Frontal cortex (tissue), 3 donors: ENCODE measurements at regions not wholly inside any gene's neighbourhood (a gene's known extent, or its start where the extent isn't known, plus 50 kb on each side); places are given as distances from the start of the nearest gene placed in this dataset.

Source experiments
- DNase-seq, 2 donors: peaks; one replicate each; pipeline ENCODE4 v3.0.0; 2012; ENCODE audit warnings: low spot score in 2 of 2
- FAIRE-seq: peaks from 2 replicates; lab custom pipeline; 2012; peaks lifted over from hg19 to GRCh38; lab: Jason Lieb, UNC
- donor health status: control.
- donor health status: control.
- donor health status: control.

DNA sequence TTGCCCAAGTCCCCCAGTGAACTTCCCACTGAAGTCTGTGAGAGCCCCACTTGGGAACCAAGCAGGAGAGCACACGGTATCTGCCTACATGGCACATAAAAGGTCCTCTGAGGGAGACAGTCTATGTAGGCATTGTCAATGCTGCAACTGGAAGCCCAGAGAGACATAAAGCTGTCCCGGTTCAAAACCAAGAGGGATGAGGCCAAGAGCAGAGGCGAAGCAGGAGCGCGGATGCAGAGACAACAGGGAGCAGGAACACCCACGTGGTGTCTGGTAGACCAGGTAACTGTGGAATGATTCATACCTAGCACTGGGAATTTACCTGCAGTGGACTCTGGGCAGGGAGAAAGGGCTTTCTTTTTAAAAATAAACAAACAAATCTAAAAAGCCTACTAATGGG, 233.1 kb upstream of the SOX11 start:
- DNase-seq = no peak
- FAIRE-seq = no peak

DNA sequence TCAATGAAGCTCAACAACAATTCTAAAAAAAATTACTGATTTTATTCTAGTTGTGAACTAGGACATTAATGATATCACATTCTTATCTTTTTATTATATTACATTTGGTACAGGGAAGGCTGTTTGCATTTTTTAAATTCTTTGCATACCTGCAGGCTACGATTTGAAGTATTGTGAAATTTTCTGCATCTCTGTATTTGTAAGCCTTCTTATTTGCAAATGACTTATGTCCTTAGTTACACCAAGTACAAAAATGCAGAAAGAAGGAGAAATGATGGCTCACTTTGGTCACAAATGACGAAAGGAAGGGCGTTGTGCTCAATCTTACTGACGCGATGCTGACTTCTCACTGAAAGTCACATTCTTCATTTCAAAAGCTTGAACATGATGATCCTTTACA, 227.5 kb upstream of the SOX11 start:
- DNase-seq (no peak), FAIRE-seq (no peak)

DNA sequence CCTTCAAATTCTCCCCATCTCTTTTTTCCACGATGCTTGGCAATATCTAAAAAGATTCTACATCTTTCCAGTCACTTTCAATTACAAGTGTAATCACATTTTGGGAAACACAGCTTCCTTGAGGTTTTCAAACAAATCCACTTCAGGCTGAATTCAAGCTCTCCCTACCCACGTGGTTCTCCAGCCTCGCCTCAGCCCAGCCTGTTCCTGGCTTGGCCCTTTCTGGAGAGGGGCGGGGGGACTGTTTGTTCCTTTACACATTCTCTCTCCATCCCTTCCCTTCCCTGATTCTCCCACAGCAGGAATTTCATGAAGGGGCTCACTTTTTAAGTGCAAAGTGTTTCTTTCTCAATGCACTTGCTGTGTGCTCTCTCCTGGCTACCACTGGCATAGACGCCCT, 226.3 kb upstream of the SOX11 start:
- no peak for DNase-seq
- no peak for FAIRE-seq

- FAIRE-seq (no peak), DNase-seq (no peak)
Measured at GRCh38 chr2:5467178-5467905, 224.8 kb upstream of the SOX11 start.

- FAIRE-seq = no peak
- no peak for DNase-seq
Measured at GRCh38 chr2:5472673-5473072, 219.5 kb upstream of the SOX11 start.

GRCh38 chr2:5473635-5474034, 218.5 kb upstream of the SOX11 start:
- no peak for DNase-seq
- FAIRE-seq = no peak

GRCh38 chr2:5474716-5475115, 217.5 kb upstream of the SOX11 start:
- DNase-seq (no peak), FAIRE-seq (no peak)

- DNase-seq = no peak
- FAIRE-seq = no peak
Measured at GRCh38 chr2:5479265-5479928, 212.8 kb upstream of the SOX11 start.

- no peak for FAIRE-seq
- DNase-seq = no peak
Measured at GRCh38 chr2:5482929-5483331, 209.3 kb upstream of the SOX11 start.

DNA sequence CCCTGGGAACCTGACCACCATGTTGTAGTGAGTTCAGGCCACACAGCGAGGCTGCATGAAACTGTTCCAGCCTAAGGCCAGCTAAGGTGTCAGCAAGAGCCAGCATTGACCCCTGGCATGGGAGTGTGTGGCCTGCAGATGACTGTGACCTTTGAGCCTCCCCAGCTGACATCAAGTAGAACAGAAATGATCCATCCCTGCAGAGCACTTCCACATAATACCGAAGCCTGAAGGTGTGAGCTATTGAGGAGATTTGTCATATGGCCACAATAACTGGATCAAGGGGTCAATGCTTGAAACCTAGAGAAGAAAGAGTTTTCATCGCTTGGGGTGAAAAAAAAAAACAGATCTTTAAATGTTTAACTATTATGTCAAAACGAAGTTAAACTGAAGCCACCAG, 207.3 kb upstream of the SOX11 start:
- no peak for FAIRE-seq
- no peak for DNase-seq

DNA sequence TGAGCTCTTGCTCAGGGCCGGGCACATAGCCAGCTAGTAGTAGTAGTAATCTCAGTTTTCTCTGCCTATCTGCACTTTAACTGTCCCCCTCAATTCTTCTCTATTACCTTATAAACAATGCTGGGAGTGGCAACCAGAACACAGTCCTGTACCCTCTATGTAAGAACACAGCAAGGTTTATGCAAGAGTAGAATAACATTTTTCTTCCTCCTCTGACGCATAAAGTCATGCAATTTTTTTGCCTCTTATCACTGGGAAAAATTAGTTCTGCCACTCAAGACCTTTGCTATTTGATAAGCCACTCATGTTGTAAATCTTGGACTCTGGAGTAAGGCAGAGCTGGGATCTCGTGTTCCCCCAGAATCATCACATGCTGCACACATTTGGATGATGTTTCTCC, 200.7 kb upstream of the SOX11 start:
- FAIRE-seq (no peak), DNase-seq (no peak)

- FAIRE-seq (no peak), DNase-seq (no peak)
Measured at GRCh38 chr2:5493256-5493655, 198.9 kb upstream of the SOX11 start.

DNA sequence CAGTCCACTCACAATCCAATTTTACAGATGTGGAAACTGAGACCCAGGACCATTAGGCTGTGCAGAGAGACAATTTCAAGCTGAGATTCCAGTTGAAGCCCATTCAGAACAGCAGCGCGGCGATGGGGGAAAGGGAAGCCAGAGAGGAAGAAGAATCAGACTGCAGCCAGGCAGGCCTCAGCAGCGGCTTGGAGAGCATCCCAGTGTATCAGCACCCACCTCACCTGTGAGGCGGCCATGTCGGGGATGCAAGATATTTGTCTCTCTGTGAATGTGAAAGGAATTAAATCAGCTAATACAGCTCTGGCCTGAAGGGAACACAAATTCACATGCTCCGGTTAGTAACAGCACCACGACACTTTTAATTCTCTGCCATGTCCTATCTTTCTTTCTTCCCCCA, 198.0 kb upstream of the SOX11 start:
- DNase-seq (no peak), FAIRE-seq (no peak)

- DNase-seq = no peak
- no peak for FAIRE-seq
Measured at GRCh38 chr2:5495586-5495985, 196.6 kb upstream of the SOX11 start.

DNA sequence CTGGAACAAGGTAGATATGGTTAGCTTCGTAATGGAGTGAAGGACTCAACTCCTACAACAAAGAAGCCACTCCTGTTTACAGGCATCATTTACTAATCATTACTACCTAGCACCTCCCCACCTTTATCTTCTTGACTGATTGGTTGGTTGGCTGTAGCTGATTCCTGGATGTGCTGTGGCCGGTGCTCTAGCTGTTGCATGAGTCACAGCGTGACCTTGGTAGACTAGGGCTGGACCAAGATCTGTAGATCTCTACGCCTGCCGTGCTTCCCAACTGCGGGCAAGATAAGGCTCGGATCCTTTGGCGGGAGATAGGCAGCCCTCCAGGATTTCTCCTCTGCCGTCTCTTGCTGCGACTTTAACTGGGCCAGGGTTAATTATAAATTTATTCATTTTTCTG, 194.3 kb upstream of the SOX11 start:
- no peak for DNase-seq
- FAIRE-seq = no peak

DNA sequence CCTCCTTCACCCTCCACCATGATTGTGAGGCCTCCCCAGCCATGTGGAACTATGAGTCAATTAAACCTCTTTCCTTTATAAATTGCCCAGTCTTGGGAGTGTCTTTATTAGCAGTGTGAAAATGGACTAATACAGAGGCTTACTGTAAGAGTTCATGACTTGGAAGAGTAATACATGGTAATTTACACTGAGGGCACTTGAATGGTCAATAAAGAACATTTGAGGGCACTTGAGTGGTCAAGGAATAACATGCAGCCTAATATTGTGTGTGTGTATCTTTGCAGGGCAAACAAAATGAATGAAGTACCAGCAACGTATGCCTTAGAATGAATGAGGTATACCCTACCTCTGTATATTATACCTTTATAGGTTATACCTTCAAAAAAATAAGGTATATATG, 190.4 kb upstream of the SOX11 start:
- no peak for DNase-seq
- FAIRE-seq = no peak

GRCh38 chr2:5502385-5502784, 189.8 kb upstream of the SOX11 start:
- FAIRE-seq (no peak), DNase-seq (no peak)

- FAIRE-seq = no peak
- no peak for DNase-seq
Measured at GRCh38 chr2:5504756-5505155, 187.4 kb upstream of the SOX11 start.

DNA sequence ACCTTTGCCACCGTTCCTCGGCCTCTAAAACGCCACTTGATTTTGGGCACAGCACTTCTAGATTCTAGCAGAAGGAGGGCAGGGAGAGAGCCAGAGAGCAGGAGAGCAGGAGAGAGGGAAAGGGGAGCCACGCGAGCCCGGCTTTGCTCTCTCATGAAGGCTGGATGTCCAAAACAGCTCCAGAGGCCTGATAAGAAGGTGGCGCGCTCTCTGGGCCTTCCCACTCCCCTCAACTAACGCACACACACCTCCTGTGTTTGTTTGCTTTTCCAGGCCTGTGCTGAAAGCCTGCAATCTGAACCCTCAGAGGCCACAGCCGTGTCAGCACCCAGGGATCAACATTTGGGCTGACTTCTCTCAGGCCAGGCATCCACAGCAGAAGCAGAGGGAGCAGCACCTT, 184.8 kb upstream of the SOX11 start:
- DNase-seq (no peak), FAIRE-seq (no peak)

DNA sequence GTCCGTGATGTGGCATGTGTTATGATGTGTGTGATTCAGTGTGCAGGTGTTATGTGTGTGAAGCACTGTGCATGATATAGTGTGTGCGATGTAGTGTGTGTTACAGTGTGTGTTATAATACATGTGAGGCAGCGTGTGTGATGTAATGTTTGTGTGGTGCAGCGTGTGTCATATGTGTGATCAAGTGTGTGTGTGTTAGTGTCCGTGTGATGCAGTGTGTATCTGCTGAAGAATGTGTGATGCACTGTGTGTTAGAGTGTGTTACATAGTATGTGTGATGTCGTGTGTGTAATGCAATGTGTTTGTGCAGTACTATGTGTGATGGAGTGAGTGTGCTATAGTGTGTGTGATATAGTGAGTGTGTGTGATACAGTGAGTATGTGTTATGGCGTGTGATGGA, 182.8 kb upstream of the SOX11 start:
- FAIRE-seq (no peak), DNase-seq (no peak)

DNA sequence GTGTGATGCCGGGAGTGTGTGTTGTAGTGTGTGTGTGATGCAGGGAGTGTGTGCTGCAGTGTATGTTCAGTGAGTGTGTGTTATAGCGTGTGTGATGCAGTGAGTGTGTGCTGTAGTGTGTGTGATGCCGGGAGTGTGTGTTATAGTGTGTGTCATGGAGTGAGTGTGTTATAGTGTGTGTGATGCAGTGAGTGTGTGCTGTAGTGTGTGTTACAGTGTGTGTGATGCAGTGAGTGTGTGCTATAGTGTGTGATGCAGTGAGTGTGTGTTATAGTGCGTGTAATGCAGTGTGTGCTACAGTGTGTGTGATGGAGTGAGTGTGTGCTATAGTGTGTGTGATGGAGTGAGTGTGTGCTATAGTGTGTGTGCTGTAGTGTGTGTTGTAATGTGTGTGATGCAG, 182.1 kb upstream of the SOX11 start:
- no peak for FAIRE-seq
- DNase-seq = no peak

DNA sequence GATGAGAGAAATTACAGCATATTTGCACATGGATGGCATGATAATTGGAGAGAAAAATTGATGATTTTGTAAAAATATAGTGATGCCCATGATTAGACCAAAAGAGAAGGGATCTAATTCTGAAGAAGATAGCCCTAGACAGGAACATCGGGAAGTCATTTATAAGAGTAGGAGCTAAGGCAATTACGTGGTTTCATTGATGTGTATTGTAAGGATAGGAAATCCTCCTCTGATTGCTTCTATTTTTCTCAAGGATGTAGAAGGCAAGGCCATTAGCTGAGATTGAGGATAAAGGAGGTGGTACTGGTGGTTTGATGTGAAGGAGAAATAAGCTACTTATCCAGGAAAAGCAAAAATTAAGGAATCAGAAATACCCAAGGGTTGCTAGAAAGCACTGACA, 176.5 kb upstream of the SOX11 start:
- DNase-seq (no peak), FAIRE-seq (no peak)
